ENCODE measurements at regions not wholly inside any gene's neighbourhood (a gene's known extent, or its start where the extent isn't known, plus 50 kb on each side); places are given as distances from the start of the nearest gene placed in this dataset.
"Not testable (repeated sequence)": the region's sequence is repeated elsewhere in the genome, so short reads cannot be mapped to it uniquely, and the experiment has no call there.

DNA sequence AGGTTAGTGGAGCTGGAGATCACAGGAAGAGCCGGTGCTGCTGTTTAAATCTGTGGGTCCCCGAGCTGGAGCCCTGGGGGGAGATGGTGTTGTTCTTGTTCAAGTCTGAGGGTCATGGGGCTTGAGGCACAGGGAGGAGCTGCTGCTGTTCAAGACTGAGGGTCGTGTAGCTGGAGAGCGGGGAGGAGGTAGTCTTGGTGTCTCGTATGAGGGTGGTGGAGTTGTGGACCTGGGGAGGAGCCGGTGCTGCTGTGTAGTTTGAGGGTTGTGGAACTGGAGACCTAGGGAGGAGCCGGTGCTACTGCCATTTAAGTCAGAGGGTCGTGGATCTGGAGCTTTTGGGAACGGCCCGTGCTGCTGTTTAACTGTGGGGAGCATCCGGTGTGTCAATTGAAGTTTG lies 112.2 kb upstream of the SULF2 start:
- H4K20me1 ChIP-seq (ENCODE audit: insufficient read depth, low read length), result no peaks in the 10 kb centered on the region
- no peaks in the 10 kb centered on the region for H3K36me3 ChIP-seq (replicated peaks in 1 of 2; ENCODE audit: control insufficient read depth in 1 of 2, insufficient read depth in 2 of 2, low read length in 2 of 2)
- ChIA-PET POLR2A (no interaction called here), CTCF (ENCODE audit: low intra/inter-chr PET ratio, low total read pairs) (no interaction called here)
- no peaks in the 10 kb centered on the region for H3K79me2 ChIP-seq (ENCODE audit: insufficient read depth, low read length)
- H2AFZ ChIP-seq (ENCODE audit: low read length), result no peak overlapping the region
- no peak overlapping the region for H3K9ac ChIP-seq (ENCODE audit: insufficient read depth, low read depth, low read length)
- BruUV-seq (replicated peaks), result no TSS peak
- H3K4me3 ChIP-seq (replicated peaks in 1 of 3; ENCODE audit: insufficient read depth in 1 of 3, low read depth in 2 of 3, low read length in 3 of 3), result no peak overlapping the region
- FAIRE-seq (no peak), ATAC-seq (no peak; the same call in 2 of the 3 replicates), DNase-seq (ENCODE audit: low spot score) (no peak)
- peaks cover 2 to 6% of the 10 kb centered on the region in 2 experiments; a peak in 3 of 5 replicates for H3K27me3 ChIP-seq (ENCODE audit: control insufficient read depth in 1 of 2, insufficient read depth in 2 of 2, low read length in 2 of 2)
- no peak overlapping the region for H3K27ac ChIP-seq (ENCODE audit: extremely low read length, insufficient read depth, low read length)
- no peaks in the 10 kb centered on the region for H3K4me1 ChIP-seq (ENCODE audit: insufficient read depth, low read length)
- in situ Hi-C loops (cut with HindIII; ENCODE audit: extremely low pct_ligation_motif_present, low pct_unique_long_range_greater_than_20kb), result loop anchor here (5.0 to 10.0 kb wide), 2 partner anchors 53 to 75 kb away; no protein-coding TSS in a partner anchor
- H3K4me2 ChIP-seq (ENCODE audit: low read depth, low read length), result no peak overlapping the region
- no peaks in the 10 kb centered on the region for H3K9me3 ChIP-seq (ENCODE audit: low read length)
- intact Hi-C loops (cut with micrococcal nuclease; ENCODE audit: unreplicated experiment), result no loop called here
- 50% methylated on average over 11 of the region's 11 CpGs for WGBS (ENCODE audit: low lambda C conversion rate)
- no peak for TF ChIP-seq THAP9 (CRISPR knock-in tag; IDR thresholded peaks at IDR 0.05; ENCODE audit: borderline replicate concordance)
- TF ChIP-seq JARID2 (CRISPR knock-in tag; IDR thresholded peaks at IDR 0.05; ENCODE audit: insufficient replicate concordance), result no peak
- no peak for TF ChIP-seq ZNF777 (CRISPR knock-in tag; IDR thresholded peaks at IDR 0.05)
- no peak for TF ChIP-seq DPF2 (CRISPR knock-in tag; IDR thresholded peaks at IDR 0.05; ENCODE audit: borderline replicate concordance, low read depth)
- no peak for TF ChIP-seq REL (CRISPR knock-in tag; conservative IDR thresholded peaks at IDR 0.05)
- no peak for TF ChIP-seq PITX1 (CRISPR knock-in tag; IDR thresholded peaks at IDR 0.05)
- TF ChIP-seq ZNF329 (CRISPR knock-in tag; IDR thresholded peaks at IDR 0.05; ENCODE audit: low read depth), result no peak
- TF ChIP-seq ZNF629 (CRISPR knock-in tag; conservative IDR thresholded peaks at IDR 0.05), result no peak
- TF ChIP-seq RELA (CRISPR knock-in tag; IDR thresholded peaks at IDR 0.05), result no peak

DNA sequence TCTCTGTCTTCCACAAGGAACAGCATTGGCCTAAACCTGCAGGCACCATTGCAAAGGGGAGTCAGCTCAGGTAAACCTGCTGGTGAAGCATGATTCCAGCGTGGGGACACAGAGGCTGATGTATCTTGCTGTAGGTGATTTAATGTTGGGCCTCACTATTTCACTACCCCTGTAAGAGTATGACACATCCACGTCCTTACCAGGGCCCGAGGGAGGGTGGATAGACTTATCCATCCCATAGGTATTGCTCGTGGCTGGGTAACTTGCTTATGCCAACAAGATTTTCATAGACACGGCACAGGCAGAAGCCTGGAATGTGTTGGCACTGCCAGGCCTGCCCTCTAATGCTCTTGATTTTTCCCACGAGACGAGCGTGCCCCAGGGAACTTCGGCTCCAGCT lies 107.4 kb upstream of the SULF2 start:
- H3K9me3 ChIP-seq (ENCODE audit: low read length); H3K36me3 ChIP-seq (replicated peaks in 1 of 2; ENCODE audit: control insufficient read depth in 1 of 2, insufficient read depth in 2 of 2, low read length in 2 of 2); H3K4me1 ChIP-seq (ENCODE audit: insufficient read depth, low read length); BruUV-seq (replicated peaks); H3K79me2 ChIP-seq (ENCODE audit: insufficient read depth, low read length); H3K9ac ChIP-seq (ENCODE audit: insufficient read depth, low read depth, low read length); CTCF ChIA-PET (ENCODE audit: low intra/inter-chr PET ratio, low total read pairs); H4K20me1 ChIP-seq (ENCODE audit: insufficient read depth, low read length); H3K27ac ChIP-seq (ENCODE audit: extremely low read length, insufficient read depth, low read length); H3K4me3 ChIP-seq (replicated peaks in 1 of 3; ENCODE audit: insufficient read depth in 1 of 3, low read depth in 2 of 3, low read length in 3 of 3); FAIRE-seq; DNase-seq (ENCODE audit: low spot score); H3K4me2 ChIP-seq (ENCODE audit: low read depth, low read length); ATAC-seq; H2AFZ ChIP-seq (ENCODE audit: low read length); POLR2A ChIA-PET: not testable (repeated sequence)
- WGBS (ENCODE audit: low lambda C conversion rate), result 51% methylated on average over 7 of the region's 9 CpGs
- H3K27me3 ChIP-seq (ENCODE audit: control insufficient read depth in 1 of 2, insufficient read depth in 2 of 2, low read length in 2 of 2), result peaks cover 2 to 28% of the 10 kb centered on the region in 2 experiments; a peak in 4 of 5 replicates
- intact Hi-C loops (cut with micrococcal nuclease; ENCODE audit: unreplicated experiment), result loop anchor here (5.0 kb wide), 1 partner anchor 55 kb away; no protein-coding TSS in a partner anchor
- in situ Hi-C loops (cut with HindIII; ENCODE audit: extremely low pct_ligation_motif_present, low pct_unique_long_range_greater_than_20kb), result loop anchor here (5.0 to 10.0 kb wide), 2 partner anchors 48 to 625 kb away; no protein-coding TSS in a partner anchor

DNA sequence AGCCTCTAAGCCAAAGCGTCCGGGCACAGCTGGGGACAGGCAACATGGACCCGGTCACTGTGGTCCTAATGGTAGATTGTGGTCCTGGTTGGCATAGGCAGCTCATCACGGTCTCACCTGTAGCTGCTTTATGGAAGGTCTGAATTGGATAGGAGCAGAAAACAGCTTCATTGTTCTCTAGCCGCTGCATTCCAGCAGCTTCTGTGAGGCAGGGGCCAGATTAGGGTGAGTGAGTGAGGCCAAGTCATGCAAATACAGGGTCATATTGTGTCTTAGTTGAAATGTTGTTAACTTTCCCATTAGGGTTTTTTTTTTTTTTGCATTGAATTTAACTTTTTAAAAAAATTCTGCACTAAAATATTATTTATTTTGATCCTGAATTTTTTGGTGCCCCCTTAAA lies 105.4 kb upstream of the SULF2 start:
- CTCF ChIA-PET (ENCODE audit: low intra/inter-chr PET ratio, low total read pairs); H3K4me2 ChIP-seq (ENCODE audit: low read depth, low read length); DNase-seq (ENCODE audit: low spot score); H3K9ac ChIP-seq (ENCODE audit: insufficient read depth, low read depth, low read length); H3K79me2 ChIP-seq (ENCODE audit: insufficient read depth, low read length); H2AFZ ChIP-seq (ENCODE audit: low read length); H4K20me1 ChIP-seq (ENCODE audit: insufficient read depth, low read length); H3K9me3 ChIP-seq (ENCODE audit: low read length); H3K27ac ChIP-seq (ENCODE audit: extremely low read length, insufficient read depth, low read length); ATAC-seq; H3K4me3 ChIP-seq (replicated peaks in 1 of 3; ENCODE audit: insufficient read depth in 1 of 3, low read depth in 2 of 3, low read length in 3 of 3); FAIRE-seq; BruUV-seq (replicated peaks); H3K36me3 ChIP-seq (replicated peaks in 1 of 2; ENCODE audit: control insufficient read depth in 1 of 2, insufficient read depth in 2 of 2, low read length in 2 of 2): not testable (repeated sequence)
- H3K4me1 ChIP-seq (ENCODE audit: insufficient read depth, low read length), result peaks cover 20% of the 10 kb centered on the region
- intact Hi-C loops (cut with micrococcal nuclease; ENCODE audit: unreplicated experiment), result loop anchor here (5.0 kb wide), 1 partner anchor 53 kb away; no protein-coding TSS in a partner anchor
- 10% methylated on average over 1 of the region's 5 CpGs for WGBS (ENCODE audit: low lambda C conversion rate)
- POLR2A ChIA-PET, result interaction anchor here (0.7 kb wide), 1 partner anchor 53 kb away, joined by 4 read pairs; no protein-coding TSS in a partner anchor
- peaks cover 2 to 31% of the 10 kb centered on the region in 2 experiments; a peak in 4 of 5 replicates for H3K27me3 ChIP-seq (ENCODE audit: control insufficient read depth in 1 of 2, insufficient read depth in 2 of 2, low read length in 2 of 2)
- in situ Hi-C loops (cut with HindIII; ENCODE audit: extremely low pct_ligation_motif_present, low pct_unique_long_range_greater_than_20kb), result loop anchor here (5.0 to 10.0 kb wide), 2 partner anchors 46 to 627 kb away; no protein-coding TSS in a partner anchor
